ENCODE measurements at regions not wholly inside any gene's neighbourhood (a gene's known extent, or its start where the extent isn't known, plus 50 kb on each side); places are given as distances from the start of the nearest gene placed in this dataset.
"Not testable (repeated sequence)": the region's sequence is repeated elsewhere in the genome, so short reads cannot be mapped to it uniquely, and the experiment has no call there.

GRCh38 chr5:85428426-85428934 lies 1043.8 kb upstream of the EDIL3 start:
- DNase-seq, result no peak

- DNase-seq, result not testable (repeated sequence)
These were observed 1047.0 kb upstream of the EDIL3 start for GRCh38 chr5:85431726-85432125.

- DNase-seq, result no peak
These were observed 1056.5 kb upstream of the EDIL3 start for GRCh38 chr5:85441156-85441555.

GRCh38 chr5:85441853-85442252 lies 1057.2 kb upstream of the EDIL3 start:
- DNase-seq, result no peak

- DNase-seq, result no peak
These were observed 1067.8 kb upstream of the EDIL3 start for GRCh38 chr5:85452322-85453025.

GRCh38 chr5:85453026-85453349 lies 1068.3 kb upstream of the EDIL3 start:
- DNase-seq, result no peak

- DNase-seq, result no peak
These were observed 1073.6 kb upstream of the EDIL3 start for GRCh38 chr5:85458319-85458718.

GRCh38 chr5:85462957-85463356 lies 1078.3 kb upstream of the EDIL3 start:
- no peak for DNase-seq

GRCh38 chr5:85466423-85466822 lies 1081.7 kb upstream of the EDIL3 start:
- DNase-seq, result no peak

GRCh38 chr5:85472749-85473148 lies 1088.1 kb upstream of the EDIL3 start:
- no peak for DNase-seq

GRCh38 chr5:85475151-85475550 lies 1090.5 kb upstream of the EDIL3 start:
- not testable (repeated sequence) for DNase-seq

GRCh38 chr5:85476617-85477016 lies 1091.9 kb upstream of the EDIL3 start:
- DNase-seq, result no peak

- DNase-seq, result no peak
These were observed 1095.2 kb upstream of the EDIL3 start for GRCh38 chr5:85479849-85480248.

GRCh38 chr5:85484982-85485574 lies 1100.4 kb upstream of the EDIL3 start:
- no peak for DNase-seq

- no peak for DNase-seq
These were observed 1103.6 kb upstream of the EDIL3 start for GRCh38 chr5:85488295-85488694.

- no peak for DNase-seq
These were observed 1116.2 kb upstream of the EDIL3 start for GRCh38 chr5:85500869-85501268.

- no peak for DNase-seq
These were observed 1104.8 kb upstream of the COX7C start for GRCh38 chr5:85512896-85513295.

GRCh38 chr5:85515588-85515987 lies 1102.2 kb upstream of the COX7C start:
- no peak for DNase-seq

GRCh38 chr5:85517386-85517785 lies 1100.4 kb upstream of the COX7C start:
- no peak for DNase-seq

- DNase-seq, result no peak
These were observed 1084.2 kb upstream of the COX7C start for GRCh38 chr5:85533341-85534047.

- DNase-seq, result no peak
These were observed 1079.4 kb upstream of the COX7C start for GRCh38 chr5:85538362-85538761.

GRCh38 chr5:85545129-85545528 lies 1072.6 kb upstream of the COX7C start:
- no peak for DNase-seq

GRCh38 chr5:85549229-85549628 lies 1068.5 kb upstream of the COX7C start:
- DNase-seq, result no peak
